HepG2 (cell line): ENCODE measurements at regions not wholly inside any gene's neighbourhood (a gene's known extent, or its start where the extent isn't known, plus 50 kb on each side); places are given as distances from the start of the nearest gene placed in this dataset.

ENCODE experiments used
- ATAC-seq: fragments of 200-7000 bp; cut with Tn5 transposase; 3 replicates; pipeline ENCODE4 v1.9.1; 2020; ENCODE audit warnings: mild to moderate bottlenecking, moderate library complexity
- BruUV-seq: library from RNA; stranded (reverse); fragments of 400-500 nt; replicated peaks from 2 replicates; lab custom pipeline; 2021; lab: Mats Ljungman, UMichigan
- CTCF ChIA-PET: fragments of 300-600 bp; formaldehyde crosslinking; extraction: SDS; loops from one replicate; lab custom pipeline; 2021; ENCODE audit warnings: low total read pairs, inconsistent platforms, low intra/inter-chr PET ratio; lab: Yijun Ruan, JAX
- POLR2A ChIA-PET: fragments of 350-600 bp; sonication (Branson Sonifier 250); formaldehyde crosslinking; loops from one replicate; lab custom pipeline; 2020; ENCODE audit warnings: antibody characterized with exemption, inconsistent platforms; lab: Yijun Ruan, JAX
- DNase-seq: peaks from one replicate; pipeline ENCODE4 v3.0.0-alpha.2; 2015; ENCODE audit warnings: low spot score
- FAIRE-seq: peaks from 3 replicates; lab custom pipeline; 2011; peaks lifted over from hg19 to GRCh38; lab: Jason Lieb, UNC
- H2AFZ ChIP-seq: one replicate; pipeline ENCODE4 v1.6.1; 2011; ENCODE audit warnings: low read length, inconsistent platforms
- H3K27ac ChIP-seq: fragments of 300-600 bp; 3 replicates; pipeline ENCODE4 v1.8.0; 2011; ENCODE audit warnings: mixed run types, mild to moderate bottlenecking, mixed read lengths, low read length, inconsistent platforms; ENCODE audit not compliant: insufficient read depth; ENCODE audit errors: extremely low read length
- H3K27me3 ChIP-seq, 2 experiments: fragments of 200-600 bp in 1 of 2; 2 replicates in 1 of 2; 3 replicates in 1 of 2; pipeline versions ENCODE4 v1.6.0 to v1.8.0; 2011; ENCODE audit warnings: low read length in 2 of 2, mild to moderate bottlenecking in 2 of 2, moderate library complexity in 2 of 2, inconsistent platforms in 1 of 2; ENCODE audit not compliant: insufficient read depth in 2 of 2, control insufficient read depth in 1 of 2
- H3K36me3 ChIP-seq, 2 experiments: fragments of 200-600 bp in 1 of 2; replicated peaks in 1 of 2; 2 replicates in 1 of 2; 3 replicates in 1 of 2; pipeline versions ENCODE4 v1.5.1 to v1.8.0; 2011; ENCODE audit warnings: low read length in 2 of 2, inconsistent platforms in 1 of 2; ENCODE audit not compliant: insufficient read depth in 2 of 2, control insufficient read depth in 1 of 2
- H3K4me1 ChIP-seq: 2 replicates; pipeline ENCODE4 v1.5.1; 2012; ENCODE audit warnings: low read length, inconsistent platforms; ENCODE audit not compliant: insufficient read depth
- H3K4me2 ChIP-seq: 2 replicates; pipeline ENCODE4 v1.6.0; 2011; ENCODE audit warnings: low read depth, low read length, inconsistent platforms
- H3K4me3 ChIP-seq, 3 experiments: fragments of 200-600 bp in 1 of 3; sonication (generic), shearing (Covaris generic) in 1 of 3; replicated peaks in 1 of 3; 2 replicates each; pipeline ENCODE4 v1.5.1; 2011 to 2016; ENCODE audit warnings: low read length in 3 of 3, inconsistent platforms in 2 of 3, low read depth in 2 of 3, mild to moderate bottlenecking in 2 of 3, control low read depth in 1 of 3, mixed read lengths in 1 of 3; ENCODE audit not compliant: insufficient read depth in 1 of 3
- H3K79me2 ChIP-seq: one replicate; pipeline ENCODE4 v1.6.1; 2011; ENCODE audit warnings: low read length, inconsistent platforms; ENCODE audit not compliant: insufficient read depth
- H3K9ac ChIP-seq: 2 replicates; pipeline ENCODE4 v1.6.0; 2011; ENCODE audit warnings: mild to moderate bottlenecking, low read depth, low read length, inconsistent platforms; ENCODE audit not compliant: insufficient read depth
- H3K9me3 ChIP-seq: 2 replicates; pipeline ENCODE4 v1.5.1; 2012; ENCODE audit warnings: mild to moderate bottlenecking, low read length
- H4K20me1 ChIP-seq: 2 replicates; pipeline ENCODE4 v1.6.0; 2011; ENCODE audit warnings: inconsistent platforms, mild to moderate bottlenecking, low read length, moderate library complexity; ENCODE audit not compliant: insufficient read depth
- GPN1 ChIP-seq: sonication (generic); formaldehyde crosslinking; IDR thresholded peaks from 2 replicates; pipeline ENCODE4 v1.5.1; 2020; ENCODE audit warnings: missing genetic modification reagents, borderline replicate concordance
- HIVEP1 ChIP-seq: sonication (generic); formaldehyde crosslinking; IDR thresholded peaks from 2 replicates; pipeline ENCODE4 v1.4.0; 2020; ENCODE audit warnings: mild to moderate bottlenecking, missing genetic modification reagents
- NCOA5 ChIP-seq: sonication (generic); formaldehyde crosslinking; IDR thresholded peaks from 2 replicates; pipeline ENCODE4 v1.4.0; 2020; ENCODE audit warnings: missing genetic modification reagents
- NFIC ChIP-seq: IDR thresholded peaks from 2 replicates; pipeline ENCODE4 v1.6.1; 2012; ENCODE audit warnings: mild to moderate bottlenecking, low read length, inconsistent platforms
- PATZ1 ChIP-seq: sonication (generic); formaldehyde crosslinking; IDR thresholded peaks from 2 replicates; pipeline ENCODE4 v1.4.0; 2020; ENCODE audit warnings: missing genetic modification reagents
- PHF21A ChIP-seq: sonication (generic); formaldehyde crosslinking; IDR thresholded peaks from 2 replicates; pipeline ENCODE4 v1.5.0; 2020; ENCODE audit warnings: mild to moderate bottlenecking, missing genetic modification reagents
- SP2 ChIP-seq: sonication (generic); formaldehyde crosslinking; IDR thresholded peaks from 2 replicates; pipeline ENCODE4 v1.5.1; 2020; ENCODE audit warnings: mild to moderate bottlenecking, missing genetic modification reagents
- SSRP1 ChIP-seq: IDR thresholded peaks from 2 replicates; pipeline ENCODE4 v1.6.1; 2016; ENCODE audit warnings: control low read depth
- TOE1 ChIP-seq: sonication (generic); formaldehyde crosslinking; IDR thresholded peaks from 2 replicates; pipeline ENCODE4 v1.4.0; 2020; ENCODE audit warnings: mild to moderate bottlenecking, missing genetic modification reagents
- ZNF430 ChIP-seq: sonication (generic); formaldehyde crosslinking; IDR thresholded peaks from 2 replicates; pipeline ENCODE4 v1.9.0; 2021; ENCODE audit warnings: mild to moderate bottlenecking, missing genetic modification reagents
- ZNF564 ChIP-seq: sonication (generic); formaldehyde crosslinking; IDR thresholded peaks from 2 replicates; pipeline ENCODE4 v1.8.1; 2023; ENCODE audit warnings: mild to moderate bottlenecking, missing genetic modification reagents
- ZNF746 ChIP-seq: sonication (generic); formaldehyde crosslinking; IDR thresholded peaks from 2 replicates; pipeline ENCODE4 v1.8.0; 2022; ENCODE audit warnings: mild to moderate bottlenecking, missing genetic modification reagents
- ZNF839 ChIP-seq: sonication (generic); formaldehyde crosslinking; IDR thresholded peaks from 2 replicates; pipeline ENCODE4 v1.4.0; 2020; ENCODE audit warnings: missing genetic modification reagents, mild to moderate bottlenecking, borderline replicate concordance
- WGBS: methylation state at CpG from one replicate; pipeline ENCODE4 v1.1.6; 2017; ENCODE audit warnings: low lambda C conversion rate; 5-methylcytosine and 5-hydroxymethylcytosine counted together
- in situ Hi-C: cut with HindIII; loops from 2 replicates; pipeline ENCODE4 v1.10.0; 2017; ENCODE audit warnings: low pct_unique_long_range_greater_than_20kb; ENCODE audit not compliant: extremely low pct_ligation_motif_present
- intact Hi-C: fragments of 100-400 bp; cut with micrococcal nuclease; formaldehyde crosslinking; loops from one replicate; pipeline ENCODE4 v1.10.0; 2022; ENCODE audit not compliant: unreplicated experiment

GRCh38 chr5:58123501-58123900, 336.4 kb downstream of the PLK2 start:
- H3K4me3 ChIP-seq, result no peak overlapping the region
- no peak overlapping the region for H3K4me2 ChIP-seq
- H3K36me3 ChIP-seq, result no peaks in the 10 kb centered on the region
- no peaks in the 10 kb centered on the region for H3K27me3 ChIP-seq
- H4K20me1 ChIP-seq, result no peaks in the 10 kb centered on the region
- in situ Hi-C loops, result no loop called here
- H2AFZ ChIP-seq, result no peak overlapping the region
- no peak overlapping the region for H3K9ac ChIP-seq
- BruUV-seq, result no TSS peak
- no peaks in the 10 kb centered on the region for H3K79me2 ChIP-seq
- H3K27ac ChIP-seq, result no peak overlapping the region
- DNase-seq (no peak), FAIRE-seq (no peak), ATAC-seq (no peak)
- no peak for TF ChIP-seq NFIC
- TF ChIP-seq GPN1, result no peak
- no peak for TF ChIP-seq HIVEP1 (CRISPR knock-in tag)
- TF ChIP-seq PATZ1 (CRISPR knock-in tag), result no peak
- no peak for TF ChIP-seq TOE1 (CRISPR knock-in tag)
- TF ChIP-seq NCOA5, result no peak
- no peak for TF ChIP-seq PHF21A
- TF ChIP-seq SP2 (CRISPR knock-in tag), result no peak
- TF ChIP-seq ZNF839, result no peak
- TF ChIP-seq ZNF746 (CRISPR knock-in tag), result no peak
- TF ChIP-seq ZNF430 (CRISPR knock-in tag), result no peak
- TF ChIP-seq ZNF564 (CRISPR knock-in tag), result no peak
- no peak for TF ChIP-seq SSRP1 (CRISPR knock-in tag)
- WGBS, result 15% methylated on average over 4 of the region's 4 CpGs
- intact Hi-C loops, result no loop called here
- no peaks in the 10 kb centered on the region for H3K9me3 ChIP-seq
- no peaks in the 10 kb centered on the region for H3K4me1 ChIP-seq
- CTCF ChIA-PET, result no interaction called here
- POLR2A ChIA-PET, result no interaction called here
